ENCODE measurements at regions not wholly inside any gene's neighbourhood (a gene's known extent, or its start where the extent isn't known, plus 50 kb on each side); places are given as distances from the start of the nearest gene placed in this dataset.

DNA sequence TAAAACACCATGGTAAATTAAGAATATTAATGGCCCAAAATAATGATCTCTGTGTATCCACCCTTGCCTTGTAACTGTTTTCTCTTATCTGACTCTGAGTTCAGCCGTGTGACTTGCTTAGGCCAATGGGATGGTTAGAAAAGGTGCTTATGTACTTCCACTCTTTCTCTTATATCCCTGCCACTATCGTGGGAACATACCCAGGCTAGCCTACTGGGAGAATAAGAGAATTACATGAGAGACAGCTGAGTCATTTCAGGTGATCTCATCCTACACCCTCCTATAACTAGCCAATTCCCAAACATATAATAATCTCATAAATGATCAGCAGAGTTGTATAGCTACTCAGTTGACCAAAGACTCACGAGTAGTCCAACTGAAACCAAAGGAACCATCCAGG lies 98.3 kb upstream of the ABI3BP start:
- TF ChIP-seq, protein P1, sequence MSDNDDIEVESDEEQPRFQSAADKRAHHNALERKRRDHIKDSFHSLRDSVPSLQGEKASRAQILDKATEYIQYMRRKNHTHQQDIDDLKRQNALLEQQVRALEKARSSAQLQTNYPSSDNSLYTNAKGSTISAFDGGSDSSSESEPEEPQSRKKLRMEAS (IDR thresholded peaks at IDR 0.05): no peak
- TF ChIP-seq EP300 (IDR thresholded peaks at IDR 0.05) (no peak), JUN (IDR thresholded peaks at IDR 0.05) (no peak), CTCF (IDR thresholded peaks at IDR 0.05) (no peak), POLR2A (IDR thresholded peaks at IDR 0.05; ENCODE audit: low read length) (no peak)
